Neuronal stem cell (in vitro differentiated cells): ENCODE measurements at regions not wholly inside any gene's neighbourhood (a gene's known extent, or its start where the extent isn't known, plus 50 kb on each side); places are given as distances from the start of the nearest gene placed in this dataset.

Experiments
- DNase-seq: peaks from one replicate; pipeline ENCODE4 v3.0.0-alpha.2; 2013; ENCODE audit warnings: low spot score
- H2AFZ ChIP-seq: one replicate; pipeline ENCODE4 v1.6.1; 2013; ENCODE audit warnings: mild to moderate bottlenecking, low read length, inconsistent platforms
- H2AK5ac ChIP-seq: 2 replicates; pipeline ENCODE4 v1.6.1; 2013; ENCODE audit warnings: low read depth, mild to moderate bottlenecking, inconsistent platforms, low read length, moderate library complexity, mixed read lengths
- H2BK120ac ChIP-seq: 2 replicates; pipeline ENCODE4 v1.6.1; 2013; ENCODE audit warnings: low read depth, mild to moderate bottlenecking, inconsistent platforms, low read length, moderate library complexity, mixed read lengths
- H2BK12ac ChIP-seq: one replicate; pipeline ENCODE4 v1.6.1; 2013; ENCODE audit warnings: low read length, inconsistent platforms
- H2BK15ac ChIP-seq: 2 replicates; pipeline ENCODE4 v1.6.1; 2013; ENCODE audit warnings: mild to moderate bottlenecking, low read length, inconsistent platforms, mixed read lengths
- H2BK5ac ChIP-seq: one replicate; pipeline ENCODE4 v1.6.1; 2013; ENCODE audit warnings: inconsistent platforms, mild to moderate bottlenecking, low read length, moderate library complexity
- H3K14ac ChIP-seq: one replicate; pipeline ENCODE4 v1.6.1; 2013; ENCODE audit warnings: low read length, inconsistent platforms
- H3K18ac ChIP-seq: 2 replicates; pipeline ENCODE4 v1.6.1; 2013; ENCODE audit warnings: low read length, inconsistent platforms
- H3K23ac ChIP-seq: 2 replicates; pipeline ENCODE4 v1.6.1; 2013; ENCODE audit warnings: low read depth, mild to moderate bottlenecking, mixed read lengths, low read length, inconsistent platforms; ENCODE audit not compliant: poor library complexity
- H3K27ac ChIP-seq: replicated peaks from 3 replicates; pipeline ENCODE4 v1.5.1; 2013; ENCODE audit warnings: low read length, inconsistent platforms
- H3K27me3 ChIP-seq, 3 experiments: 2 replicates each; pipeline ENCODE4 v1.6.1; 2013; ENCODE audit warnings: low read length in 3 of 3, mild to moderate bottlenecking in 2 of 3, inconsistent platforms in 1 of 3, low read depth in 1 of 3, mixed read lengths in 1 of 3, moderate library complexity in 1 of 3; ENCODE audit not compliant: control insufficient read depth in 3 of 3, insufficient read depth in 3 of 3
- H3K36me3 ChIP-seq, 2 donors: replicated peaks in 1 of 2; 2 replicates each; pipeline ENCODE4 v1.6.1; 2013; ENCODE audit warnings: low read length in 2 of 2; ENCODE audit not compliant: control insufficient read depth in 2 of 2, insufficient read depth in 2 of 2
- H3K4ac ChIP-seq: 2 replicates; pipeline ENCODE4 v1.6.1; 2013; ENCODE audit warnings: inconsistent platforms, mild to moderate bottlenecking, low read length, moderate library complexity
- H3K4me1 ChIP-seq, 2 donors: 1 replicate in 1 of 2; 2 replicates in 1 of 2; pipeline ENCODE4 v1.6.1; 2013; ENCODE audit warnings: low read length in 2 of 2, low read depth in 1 of 2; ENCODE audit not compliant: control insufficient read depth in 2 of 2, insufficient read depth in 1 of 2
- H3K4me2 ChIP-seq: one replicate; pipeline ENCODE4 v1.6.1; 2013; ENCODE audit warnings: mild to moderate bottlenecking, low read length, inconsistent platforms; ENCODE audit not compliant: insufficient read depth, poor library complexity, severe bottlenecking
- H3K4me3 ChIP-seq, 2 donors: 2 replicates each; pipeline ENCODE4 v1.5.1; 2013; ENCODE audit warnings: low read length in 2 of 2, mild to moderate bottlenecking in 2 of 2, inconsistent platforms in 1 of 2, moderate library complexity in 1 of 2
- H3K79me1 ChIP-seq: one replicate; pipeline ENCODE4 v1.6.1; 2013; ENCODE audit warnings: low read depth, mild to moderate bottlenecking, inconsistent platforms, low read length, moderate library complexity
- H3K9ac ChIP-seq: one replicate; pipeline ENCODE4 v1.6.1; 2013; ENCODE audit warnings: mild to moderate bottlenecking, low read depth, low read length, inconsistent platforms; ENCODE audit not compliant: poor library complexity
- H3K9me3 ChIP-seq, 2 donors: replicated peaks in 1 of 2; 2 replicates each; pipeline versions ENCODE3 to v1.6.1; 2013; ENCODE audit warnings: low read length in 2 of 2, mild to moderate bottlenecking in 2 of 2, inconsistent platforms in 1 of 2, low read depth in 1 of 2, mixed read lengths in 1 of 2, moderate library complexity in 1 of 2; ENCODE audit not compliant: control insufficient read depth in 2 of 2, insufficient read depth in 1 of 2
- H4K8ac ChIP-seq: one replicate; pipeline ENCODE4 v1.6.1; 2013; ENCODE audit warnings: low read depth, mild to moderate bottlenecking, inconsistent platforms, low read length, moderate library complexity
- H4K91ac ChIP-seq: one replicate; pipeline ENCODE4 v1.6.1; 2013; ENCODE audit warnings: low read length, low read depth, mild to moderate bottlenecking, inconsistent platforms; ENCODE audit not compliant: poor library complexity
- WGBS, 2 donors: extraction: QIAGEN DNeasy Blood & Tissue Kit; methylation state at CpG; one replicate each; pipeline ENCODE4 v1.1.7; 2013; ENCODE audit warnings: missing lambda C conversion rate in 2 of 2, mixed read lengths in 1 of 2; ENCODE audit not compliant: insufficient read length in 2 of 2, insufficient replicate concordance in 1 of 2; ENCODE audit errors: extremely low coverage in 2 of 2; 5-methylcytosine and 5-hydroxymethylcytosine counted together

DNA sequence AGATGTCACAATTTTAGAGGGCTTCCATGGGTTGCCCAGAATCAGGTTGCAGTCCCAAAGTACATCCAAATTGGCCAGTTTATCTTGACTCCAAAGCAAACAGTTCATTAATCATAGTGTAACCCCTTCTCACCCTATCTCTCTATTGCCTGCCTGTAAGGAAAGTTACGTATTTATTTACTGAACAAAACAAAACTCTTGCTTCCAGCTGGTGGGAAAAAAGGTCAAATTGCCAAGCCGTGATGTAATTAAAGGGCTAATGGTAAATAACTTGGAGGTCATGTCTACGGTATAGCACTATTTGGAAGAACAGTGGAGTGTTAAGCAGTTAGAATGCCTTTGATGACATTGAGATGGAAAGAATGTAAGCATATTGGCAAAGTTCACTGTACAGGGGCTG, 214.0 kb downstream of the DLEU7 start:
- Histone ChIP-seq H2BK120ac (no peak overlapping the region), H3K4ac (no peak overlapping the region), H4K91ac (no peak overlapping the region), H3K27ac (no peak overlapping the region), H3K9ac (no peak overlapping the region), H2AK5ac (no peak overlapping the region), H3K4me1 (no peaks in the 10 kb centered on the region), H2BK12ac (no peak overlapping the region), H3K14ac (no peak overlapping the region), H2AFZ (no peak overlapping the region), H3K23ac (no peak overlapping the region), H4K8ac (no peak overlapping the region), H3K27me3 (no peaks in the 10 kb centered on the region), H3K79me1 (no peaks in the 10 kb centered on the region), H3K9me3 (no peaks in the 10 kb centered on the region), H3K4me2 (no peak overlapping the region), H3K4me3 (no peak overlapping the region), H3K18ac (no peak overlapping the region), H2BK5ac (no peak overlapping the region), H3K36me3 (no peaks in the 10 kb centered on the region), H2BK15ac (no peak overlapping the region)
- no peak for DNase-seq
- no CpG with 5 or more reads among the region's 3 CpGs for WGBS, 2 donors

DNA sequence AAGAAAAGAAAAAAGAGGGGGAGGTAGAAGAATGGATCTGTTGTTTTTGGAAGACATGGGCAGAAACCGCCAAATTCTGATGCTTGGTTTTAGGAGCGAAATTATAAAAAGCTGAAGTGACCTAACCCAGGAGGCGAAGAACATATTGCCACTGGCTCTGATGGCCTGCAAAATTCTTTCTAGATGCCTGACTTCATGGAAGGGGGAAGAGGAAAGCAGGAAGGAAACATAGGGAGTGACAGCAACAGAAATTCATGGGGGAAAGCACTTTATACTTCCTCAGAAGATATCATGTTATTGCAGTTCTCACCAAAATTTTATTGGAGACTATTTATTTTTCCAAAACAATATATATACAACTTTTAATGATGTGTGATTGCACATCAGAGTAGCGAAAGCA, 213.5 kb downstream of the DLEU7 start:
- H3K27ac ChIP-seq, result no peak overlapping the region
- no peak overlapping the region for H3K4me3 ChIP-seq
- H3K4ac ChIP-seq, result no peak overlapping the region
- no peak overlapping the region for H4K8ac ChIP-seq
- H3K27me3 ChIP-seq, result no peaks in the 10 kb centered on the region
- no peaks in the 10 kb centered on the region for H3K79me1 ChIP-seq
- H4K91ac ChIP-seq, result no peak overlapping the region
- H2AFZ ChIP-seq, result no peak overlapping the region
- no peak overlapping the region for H2BK15ac ChIP-seq
- H3K23ac ChIP-seq, result no peak overlapping the region
- no peaks in the 10 kb centered on the region for H3K4me1 ChIP-seq
- H2BK5ac ChIP-seq, result no peak overlapping the region
- H2AK5ac ChIP-seq, result no peak overlapping the region
- no CpG with 5 or more reads among the region's 4 CpGs for WGBS, 2 donors
- no peak overlapping the region for H3K4me2 ChIP-seq
- no peak for DNase-seq
- H2BK12ac ChIP-seq, result no peak overlapping the region
- H3K14ac ChIP-seq, result no peak overlapping the region
- no peak overlapping the region for H2BK120ac ChIP-seq
- H3K36me3 ChIP-seq, result no peaks in the 10 kb centered on the region
- H3K9me3 ChIP-seq, result no peaks in the 10 kb centered on the region
- H3K18ac ChIP-seq, result no peak overlapping the region
- no peak overlapping the region for H3K9ac ChIP-seq

DNA sequence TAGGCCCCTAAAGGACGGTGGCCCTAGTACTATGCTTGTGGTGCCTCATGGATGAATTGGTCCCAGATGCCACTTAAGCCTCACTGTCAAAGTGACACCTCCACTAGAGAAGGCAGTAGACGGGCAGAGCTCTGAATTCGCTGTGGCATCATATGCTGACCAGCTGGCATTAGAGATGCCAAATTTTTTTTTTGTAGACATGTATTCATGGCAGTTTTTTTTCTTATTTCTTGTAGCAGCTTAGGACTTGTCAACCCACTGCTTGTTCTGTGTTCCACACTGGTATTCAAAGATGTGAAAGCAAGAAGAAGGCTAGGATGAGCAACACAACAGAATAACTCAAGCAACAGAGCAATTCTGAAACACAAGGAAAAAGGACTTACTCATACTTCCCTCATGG, 212.5 kb downstream of the DLEU7 start:
- Histone ChIP-seq H3K18ac (no peak overlapping the region), H3K27me3 (no peaks in the 10 kb centered on the region), H3K4ac (no peak overlapping the region), H3K9me3 (no peaks in the 10 kb centered on the region), H3K4me2 (no peak overlapping the region), H3K4me3 (no peak overlapping the region), H4K8ac (no peak overlapping the region), H2BK120ac (no peak overlapping the region), H3K9ac (no peak overlapping the region), H3K36me3 (no peaks in the 10 kb centered on the region), H2AK5ac (no peak overlapping the region), H2BK15ac (no peak overlapping the region), H2BK12ac (no peak overlapping the region), H4K91ac (no peak overlapping the region), H2AFZ (no peak overlapping the region), H3K23ac (no peak overlapping the region), H3K14ac (no peak overlapping the region), H3K27ac (no peak overlapping the region), H3K79me1 (no peaks in the 10 kb centered on the region), H3K4me1 (peaks cover 3 to 5% of the 10 kb centered on the region in 2 donors), H2BK5ac (no peak overlapping the region)
- DNase-seq, result no peak
- no CpG with 5 or more reads among the region's 3 CpGs for WGBS, 2 donors

DNA sequence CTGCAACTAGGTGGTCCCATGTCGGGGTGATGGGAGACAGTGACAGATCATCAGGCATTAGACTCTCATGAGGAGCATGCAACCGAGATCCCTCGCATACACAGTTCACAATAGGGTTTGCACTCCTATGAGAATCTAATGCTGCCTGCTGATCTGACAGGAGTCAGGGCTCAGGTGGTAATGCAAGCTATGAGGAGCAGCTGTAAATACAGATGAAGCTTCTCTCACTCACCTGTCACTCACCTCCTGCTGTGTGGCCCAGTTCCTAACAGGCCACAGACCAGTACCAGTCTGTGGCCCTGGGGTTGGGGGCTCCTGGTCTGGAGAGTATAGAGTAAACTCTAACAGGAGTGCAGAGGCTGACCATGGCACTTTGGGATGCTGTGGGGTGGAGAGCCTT, 209.2 kb downstream of the DLEU7 start:
- H3K9me3 ChIP-seq, result no peaks in the 10 kb centered on the region
- H2BK12ac ChIP-seq, result no peak overlapping the region
- H3K27ac ChIP-seq, result no peak overlapping the region
- no peak overlapping the region for H3K18ac ChIP-seq
- no peak overlapping the region for H3K4me3 ChIP-seq
- no peak overlapping the region for H3K4ac ChIP-seq
- no peak overlapping the region for H2BK120ac ChIP-seq
- no peaks in the 10 kb centered on the region for H3K79me1 ChIP-seq
- H2BK15ac ChIP-seq, result no peak overlapping the region
- no peak overlapping the region for H3K9ac ChIP-seq
- no CpG with 5 or more reads among the region's 3 CpGs for WGBS, 2 donors
- no peak overlapping the region for H3K4me2 ChIP-seq
- H3K27me3 ChIP-seq, result no peaks in the 10 kb centered on the region
- H2AK5ac ChIP-seq, result no peak overlapping the region
- no peak overlapping the region for H2BK5ac ChIP-seq
- no peak overlapping the region for H3K14ac ChIP-seq
- H2AFZ ChIP-seq, result no peak overlapping the region
- DNase-seq, result no peak
- no peaks in the 10 kb centered on the region for H3K36me3 ChIP-seq
- no peak overlapping the region for H4K91ac ChIP-seq
- H4K8ac ChIP-seq, result no peak overlapping the region
- H3K4me1 ChIP-seq, result peaks cover 7 to 11% of the 10 kb centered on the region in 2 donors
- H3K23ac ChIP-seq, result no peak overlapping the region
